SK-N-SH (cell line): ENCODE measurements at regions not wholly inside any gene's neighbourhood (a gene's known extent, or its start where the extent isn't known, plus 50 kb on each side); places are given as distances from the start of the nearest gene placed in this dataset.

ENCODE experiments used
- CTCF ChIA-PET: fragments of 300-600, 350-600 bp; formaldehyde crosslinking; extraction: SDS; loops from one replicate; lab custom pipeline; 2021; lab: Yijun Ruan, JAX
- POLR2A ChIA-PET: fragments of 350-600 bp; sonication (Branson Sonifier 250); formaldehyde crosslinking; extraction: SDS; loops from one replicate; lab custom pipeline; 2020; ENCODE audit warnings: antibody characterized with exemption, inconsistent platforms; lab: Yijun Ruan, JAX
- DNase-seq: peaks from one replicate; pipeline ENCODE4 v3.0.0; 2012
- H2AFZ ChIP-seq: fragments of 200-600 bp; sonication (generic); 2 replicates; pipeline ENCODE4 v1.8.1; 2016; ENCODE audit warnings: antibody characterized with exemption, mild to moderate bottlenecking, low read depth
- H3F3A ChIP-seq: fragments of 200-600 bp; sonication (generic); replicated peaks from 2 replicates; pipeline ENCODE3; 2016; ENCODE audit warnings: antibody characterized with exemption, mild to moderate bottlenecking; ENCODE audit not compliant: insufficient read depth
- H3K27ac ChIP-seq, 2 experiments: fragments of 200-500 bp in 1 of 2; fragments of 200-600 bp in 1 of 2; sonication (Bioruptor generic) in 1 of 2; sonication (generic), shearing (Covaris generic) in 1 of 2; 2 replicates each; pipeline versions ENCODE4 v1.5.1 to v1.6.1; 2014 to 2016; ENCODE audit warnings: low read depth in 2 of 2, inconsistent platforms in 1 of 2, low read length in 1 of 2, mild to moderate bottlenecking in 1 of 2, mixed read lengths in 1 of 2
- H3K27me3 ChIP-seq: fragments of 200-600 bp; sonication (generic), shearing (Covaris generic); 2 replicates; pipeline ENCODE4 v1.6.1; 2016; ENCODE audit warnings: mixed run types; ENCODE audit not compliant: insufficient read depth
- H3K36me3 ChIP-seq, 2 experiments: fragments of 200-500 bp in 1 of 2; fragments of 200-600 bp in 1 of 2; sonication (Bioruptor generic) in 1 of 2; sonication (generic) in 1 of 2; replicated peaks in 1 of 2; 2 replicates each; pipeline versions ENCODE3 to v1.5.1; 2014 to 2016; ENCODE audit warnings: low read length in 1 of 2, mild to moderate bottlenecking in 1 of 2; ENCODE audit not compliant: insufficient read depth in 2 of 2, control insufficient read depth in 1 of 2
- H3K4me1 ChIP-seq, 2 experiments: fragments of 200-500 bp in 1 of 2; fragments of 200-600 bp in 1 of 2; sonication (Bioruptor generic) in 1 of 2; sonication (generic), shearing (Covaris generic) in 1 of 2; 2 replicates each; pipeline versions ENCODE4 v1.5.1 to v1.6.1; 2014 to 2016; ENCODE audit warnings: low read depth in 1 of 2, low read length in 1 of 2, mixed run types in 1 of 2; ENCODE audit not compliant: insufficient read depth in 2 of 2, control insufficient read depth in 1 of 2
- H3K4me2 ChIP-seq: fragments of 200-600 bp; sonication (generic), shearing (Covaris generic); 2 replicates; pipeline ENCODE4 v1.6.1; 2017; ENCODE audit warnings: mixed run types
- H3K4me3 ChIP-seq, 2 experiments: fragments of 200-500 bp in 1 of 2; fragments of 200-600 bp in 1 of 2; sonication (Bioruptor generic) in 1 of 2; sonication (generic), shearing (Covaris generic) in 1 of 2; 2 replicates each; pipeline versions ENCODE4 v1.5.1 to v1.8.1; 2014 to 2016; ENCODE audit warnings: low read depth in 2 of 2, inconsistent platforms in 1 of 2, low read length in 1 of 2, mild to moderate bottlenecking in 1 of 2, mixed read lengths in 1 of 2, moderate library complexity in 1 of 2
- H3K79me2 ChIP-seq: fragments of 200-600 bp; sonication (generic); 2 replicates; pipeline ENCODE4 v1.8.1; 2017; ENCODE audit warnings: mild to moderate bottlenecking; ENCODE audit not compliant: insufficient read depth
- H3K9ac ChIP-seq: fragments of 200-600 bp; sonication (generic); 2 replicates; pipeline ENCODE4 v1.6.1; 2017; ENCODE audit warnings: mixed run types
- H3K9me2 ChIP-seq: fragments of 200-600 bp; sonication (generic); 2 replicates; pipeline ENCODE4 v1.6.1; 2017; ENCODE audit warnings: mixed run types
- H3K9me3 ChIP-seq: fragments of 200-600 bp; sonication (generic); 2 replicates; pipeline ENCODE4 v1.6.1; 2017; ENCODE audit warnings: mixed run types, mild to moderate bottlenecking, moderate library complexity
- H4K20me1 ChIP-seq: fragments of 200-600 bp; sonication (generic); 2 replicates; pipeline ENCODE4 v1.6.1; 2017; ENCODE audit warnings: mild to moderate bottlenecking, mixed run types; ENCODE audit not compliant: insufficient read depth
- CHD2 ChIP-seq: fragments of 150-350 bp; IDR thresholded peaks from 2 replicates; pipeline ENCODE4 v1.6.1; 2018; ENCODE audit warnings: low read length; ENCODE audit not compliant: partially characterized antibody
- ELF1 ChIP-seq: IDR thresholded peaks from 2 replicates; pipeline ENCODE4 v1.4.0; 2012
- EP300 ChIP-seq, 2 experiments: IDR thresholded peaks; 2 replicates each; pipeline versions ENCODE4 v1.4.0 to v1.6.1; 2012; ENCODE audit warnings: borderline replicate concordance in 1 of 2, low read depth in 1 of 2, low read length in 1 of 2
- FOXJ3 ChIP-seq: sonication (generic); formaldehyde crosslinking; IDR thresholded peaks from 2 replicates; pipeline ENCODE4 v1.5.1; 2020; ENCODE audit warnings: mild to moderate bottlenecking, missing genetic modification reagents
- GABPA ChIP-seq: IDR thresholded peaks from 2 replicates; pipeline ENCODE4 v1.4.0; 2012; ENCODE audit warnings: low read depth, mild to moderate bottlenecking
- GATA2 ChIP-seq: sonication (generic); formaldehyde crosslinking; IDR thresholded peaks from 2 replicates; pipeline ENCODE4 v1.5.0; 2020; ENCODE audit warnings: mild to moderate bottlenecking, missing genetic modification reagents
- MEF2A ChIP-seq: IDR thresholded peaks from 2 replicates; pipeline ENCODE4 v1.4.0; 2012; ENCODE audit warnings: low read depth, borderline replicate concordance
- MXI1 ChIP-seq: IDR thresholded peaks from 2 replicates; pipeline ENCODE4 v1.6.1; 2012; ENCODE audit warnings: mild to moderate bottlenecking, low read depth, low read length, improper control_type of control experiment
- NRF1 ChIP-seq: IDR thresholded peaks from 2 replicates; pipeline ENCODE4 v1.6.1; 2012; ENCODE audit warnings: low read depth, mild to moderate bottlenecking, low read length
- POLR2AphosphoS5 ChIP-seq: IDR thresholded peaks from 2 replicates; pipeline ENCODE4 v1.6.1; 2012; ENCODE audit warnings: low read depth, low read length
- RCOR1 ChIP-seq: fragments of 150-350 bp; IDR thresholded peaks from 2 replicates; pipeline ENCODE4 v1.6.1; 2017; ENCODE audit warnings: antibody characterized with exemption, low read length
- RFX5 ChIP-seq: IDR thresholded peaks from 2 replicates; pipeline ENCODE4 v1.6.1; 2012; ENCODE audit warnings: mild to moderate bottlenecking, improper control_type of control experiment, low read length
- RXRA ChIP-seq: IDR thresholded peaks from 2 replicates; pipeline ENCODE4 v1.4.0; 2012; ENCODE audit warnings: low read depth, mild to moderate bottlenecking, borderline replicate concordance
- SIN3A ChIP-seq: IDR thresholded peaks from 2 replicates; pipeline ENCODE4 v1.6.1; 2012; ENCODE audit warnings: low read depth, mild to moderate bottlenecking, low read length, moderate library complexity, borderline replicate concordance
- TAF1 ChIP-seq: IDR thresholded peaks from 2 replicates; pipeline ENCODE4 v1.6.1; 2012; ENCODE audit warnings: low read depth, mild to moderate bottlenecking, low read length, moderate library complexity, borderline replicate concordance
- WGBS: methylation state at CpG from one replicate; pipeline ENCODE4 v1.1.6; 2017; ENCODE audit warnings: low lambda C conversion rate; 5-methylcytosine and 5-hydroxymethylcytosine counted together
- TF ChIP-seq, protein P1 (sequence below): IDR thresholded peaks from 2 replicates; pipeline ENCODE4 v1.4.0; 2012; ENCODE audit warnings: low read depth, borderline replicate concordance
- TF ChIP-seq, protein P2 (sequence below): IDR thresholded peaks from 2 replicates; pipeline ENCODE4; 2012
- TF ChIP-seq, protein P3 (sequence below): IDR thresholded peaks from 2 replicates; pipeline ENCODE4 v1.4.0; 2012; ENCODE audit warnings: low read depth
- TF ChIP-seq, protein P4 (sequence below): fragments of 150-350 bp; IDR thresholded peaks from 2 replicates; pipeline ENCODE4 v1.6.1; 2016; ENCODE audit warnings: mild to moderate bottlenecking, low read depth, low read length
- TF ChIP-seq, protein P5 (sequence below): fragments of 200-600 bp; sonication (generic); IDR thresholded peaks from 2 replicates; pipeline ENCODE4 v1.6.1; 2017; ENCODE audit warnings: antibody characterized with exemption, mild to moderate bottlenecking, moderate library complexity

DNA sequence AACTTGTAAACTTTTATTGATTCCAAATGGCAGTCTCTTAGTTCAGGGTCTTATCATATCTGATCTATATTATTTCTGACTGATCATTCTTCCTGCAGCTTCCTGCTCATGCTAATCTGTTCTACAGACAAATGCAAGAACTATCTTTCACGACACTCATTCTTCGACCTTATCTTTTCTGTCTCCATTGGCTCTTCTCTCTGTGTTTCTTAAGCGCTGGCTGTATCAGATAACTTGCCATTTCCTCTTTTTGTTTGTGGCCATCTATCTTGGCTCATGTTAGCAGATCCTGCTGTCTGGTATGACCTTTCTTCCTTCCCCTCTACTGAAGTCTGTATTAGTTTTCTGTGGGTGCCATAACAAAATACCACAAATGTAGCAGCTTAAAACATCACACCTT is 230.5 kb upstream of the PUDP start:
- Histone ChIP-seq H2AFZ (no peak overlapping the region), H3K79me2 (no peaks in the 10 kb centered on the region), H3K9ac (no peak overlapping the region), H3K9me3 (no peaks in the 10 kb centered on the region), H3K27me3 (no peaks in the 10 kb centered on the region), H3K4me2 (no peak overlapping the region), H3K27ac (no peak overlapping the region), H3K9me2 (no peaks in the 10 kb centered on the region), H3K36me3 (no peaks in the 10 kb centered on the region), H3K4me1 (no peaks in the 10 kb centered on the region), H4K20me1 (no peaks in the 10 kb centered on the region), H3F3A (no peaks in the 10 kb centered on the region), H3K4me3 (no peak overlapping the region)
- CTCF ChIA-PET: no interaction called here
- TF ChIP-seq NRF1: no peak
- TF ChIP-seq TAF1: no peak
- TF ChIP-seq EP300 (IDR thresholded peaks at IDR 0.05; ENCODE audit: borderline replicate concordance in 1 of 2, low read depth in 1 of 2, low read length in 1 of 2): no peak
- DNase-seq: no peak
- WGBS: 11% methylated on average over 3 of the region's 3 CpGs
- POLR2A ChIA-PET: no interaction called here

DNA sequence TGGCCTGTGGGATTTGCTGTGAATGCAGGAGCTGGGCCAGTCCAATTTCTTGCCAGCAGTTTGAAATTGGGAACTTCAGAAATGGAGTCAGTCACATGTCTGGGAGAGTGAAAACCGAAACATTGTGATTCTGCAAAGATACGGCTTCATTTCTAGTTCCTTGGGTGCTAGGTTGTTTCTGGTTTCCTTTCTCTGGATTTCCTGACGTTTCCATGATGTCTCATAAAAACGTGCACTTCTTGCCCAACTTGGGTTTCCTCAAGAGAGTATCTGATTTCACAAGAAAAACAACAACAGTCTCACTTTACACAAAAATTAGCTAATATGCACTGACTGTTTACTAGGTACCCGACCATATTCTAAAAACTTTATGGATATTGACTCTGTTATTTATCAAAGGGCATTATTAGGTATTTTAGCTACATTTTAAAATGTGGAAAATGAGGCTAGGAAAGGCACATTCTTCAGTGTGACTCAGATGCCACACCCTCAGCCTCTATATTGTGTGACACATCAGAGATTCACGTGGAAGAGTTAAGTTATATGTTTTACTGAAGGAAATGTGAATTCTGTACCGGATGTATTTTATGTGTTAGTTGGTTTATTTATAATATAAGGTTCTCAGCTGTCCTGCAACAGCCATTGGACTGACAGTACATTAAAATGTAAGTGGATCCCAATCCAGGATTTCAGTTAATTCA is 225.0 kb upstream of the PUDP start:
- no peaks in the 10 kb centered on the region for H4K20me1 ChIP-seq
- H3K9me2 ChIP-seq: no peaks in the 10 kb centered on the region
- H3F3A ChIP-seq: no peaks in the 10 kb centered on the region
- ChIA-PET POLR2A (no interaction called here), CTCF (interaction anchor here (0.8 kb wide), 1 partner anchor 9 kb away, joined by 4 read pairs; no protein-coding TSS in a partner anchor)
- H2AFZ ChIP-seq: no peak overlapping the region
- H3K4me3 ChIP-seq: no peak overlapping the region
- no peaks in the 10 kb centered on the region for H3K27me3 ChIP-seq
- no peak overlapping the region for H3K9ac ChIP-seq
- no peaks in the 10 kb centered on the region for H3K36me3 ChIP-seq
- H3K4me2 ChIP-seq: no peak overlapping the region
- no peak overlapping the region for H3K27ac ChIP-seq
- no peaks in the 10 kb centered on the region for H3K9me3 ChIP-seq
- WGBS: 11% methylated on average over 7 of the region's 7 CpGs
- no peak for DNase-seq
- no peaks in the 10 kb centered on the region for H3K4me1 ChIP-seq
- H3K79me2 ChIP-seq: no peaks in the 10 kb centered on the region
- TF ChIP-seq GATA2 (CRISPR knock-in tag): no peak
- TF ChIP-seq CHD2: no peak
- TF ChIP-seq, protein P1, sequence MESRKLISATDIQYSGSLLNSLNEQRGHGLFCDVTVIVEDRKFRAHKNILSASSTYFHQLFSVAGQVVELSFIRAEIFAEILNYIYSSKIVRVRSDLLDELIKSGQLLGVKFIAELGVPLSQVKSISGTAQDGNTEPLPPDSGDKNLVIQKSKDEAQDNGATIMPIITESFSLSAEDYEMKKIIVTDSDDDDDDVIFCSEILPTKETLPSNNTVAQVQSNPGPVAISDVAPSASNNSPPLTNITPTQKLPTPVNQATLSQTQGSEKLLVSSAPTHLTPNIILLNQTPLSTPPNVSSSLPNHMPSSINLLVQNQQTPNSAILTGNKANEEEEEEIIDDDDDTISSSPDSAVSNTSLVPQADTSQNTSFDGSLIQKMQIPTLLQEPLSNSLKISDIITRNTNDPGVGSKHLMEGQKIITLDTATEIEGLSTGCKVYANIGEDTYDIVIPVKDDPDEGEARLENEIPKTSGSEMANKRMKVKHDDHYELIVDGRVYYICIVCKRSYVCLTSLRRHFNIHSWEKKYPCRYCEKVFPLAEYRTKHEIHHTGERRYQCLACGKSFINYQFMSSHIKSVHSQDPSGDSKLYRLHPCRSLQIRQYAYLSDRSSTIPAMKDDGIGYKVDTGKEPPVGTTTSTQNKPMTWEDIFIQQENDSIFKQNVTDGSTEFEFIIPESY: no peak
- TF ChIP-seq SIN3A: no peak
- no peak for TF ChIP-seq RCOR1
- TF ChIP-seq MXI1: no peak
- TF ChIP-seq, protein P2, sequence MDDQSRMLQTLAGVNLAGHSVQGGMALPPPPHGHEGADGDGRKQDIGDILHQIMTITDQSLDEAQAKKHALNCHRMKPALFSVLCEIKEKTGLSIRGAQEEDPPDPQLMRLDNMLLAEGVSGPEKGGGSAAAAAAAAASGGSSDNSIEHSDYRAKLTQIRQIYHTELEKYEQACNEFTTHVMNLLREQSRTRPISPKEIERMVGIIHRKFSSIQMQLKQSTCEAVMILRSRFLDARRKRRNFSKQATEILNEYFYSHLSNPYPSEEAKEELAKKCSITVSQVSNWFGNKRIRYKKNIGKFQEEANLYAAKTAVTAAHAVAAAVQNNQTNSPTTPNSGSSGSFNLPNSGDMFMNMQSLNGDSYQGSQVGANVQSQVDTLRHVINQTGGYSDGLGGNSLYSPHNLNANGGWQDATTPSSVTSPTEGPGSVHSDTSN: no peak
- TF ChIP-seq TAF1: no peak
- no peak for TF ChIP-seq NRF1
- TF ChIP-seq, protein P3, sequence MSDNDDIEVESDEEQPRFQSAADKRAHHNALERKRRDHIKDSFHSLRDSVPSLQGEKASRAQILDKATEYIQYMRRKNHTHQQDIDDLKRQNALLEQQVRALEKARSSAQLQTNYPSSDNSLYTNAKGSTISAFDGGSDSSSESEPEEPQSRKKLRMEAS: no peak
- TF ChIP-seq, protein P4, sequence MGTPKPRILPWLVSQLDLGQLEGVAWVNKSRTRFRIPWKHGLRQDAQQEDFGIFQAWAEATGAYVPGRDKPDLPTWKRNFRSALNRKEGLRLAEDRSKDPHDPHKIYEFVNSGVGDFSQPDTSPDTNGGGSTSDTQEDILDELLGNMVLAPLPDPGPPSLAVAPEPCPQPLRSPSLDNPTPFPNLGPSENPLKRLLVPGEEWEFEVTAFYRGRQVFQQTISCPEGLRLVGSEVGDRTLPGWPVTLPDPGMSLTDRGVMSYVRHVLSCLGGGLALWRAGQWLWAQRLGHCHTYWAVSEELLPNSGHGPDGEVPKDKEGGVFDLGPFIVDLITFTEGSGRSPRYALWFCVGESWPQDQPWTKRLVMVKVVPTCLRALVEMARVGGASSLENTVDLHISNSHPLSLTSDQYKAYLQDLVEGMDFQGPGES: no peak
- TF ChIP-seq RFX5: no peak
- no peak for TF ChIP-seq FOXJ3 (CRISPR knock-in tag)
- TF ChIP-seq, protein P5, sequence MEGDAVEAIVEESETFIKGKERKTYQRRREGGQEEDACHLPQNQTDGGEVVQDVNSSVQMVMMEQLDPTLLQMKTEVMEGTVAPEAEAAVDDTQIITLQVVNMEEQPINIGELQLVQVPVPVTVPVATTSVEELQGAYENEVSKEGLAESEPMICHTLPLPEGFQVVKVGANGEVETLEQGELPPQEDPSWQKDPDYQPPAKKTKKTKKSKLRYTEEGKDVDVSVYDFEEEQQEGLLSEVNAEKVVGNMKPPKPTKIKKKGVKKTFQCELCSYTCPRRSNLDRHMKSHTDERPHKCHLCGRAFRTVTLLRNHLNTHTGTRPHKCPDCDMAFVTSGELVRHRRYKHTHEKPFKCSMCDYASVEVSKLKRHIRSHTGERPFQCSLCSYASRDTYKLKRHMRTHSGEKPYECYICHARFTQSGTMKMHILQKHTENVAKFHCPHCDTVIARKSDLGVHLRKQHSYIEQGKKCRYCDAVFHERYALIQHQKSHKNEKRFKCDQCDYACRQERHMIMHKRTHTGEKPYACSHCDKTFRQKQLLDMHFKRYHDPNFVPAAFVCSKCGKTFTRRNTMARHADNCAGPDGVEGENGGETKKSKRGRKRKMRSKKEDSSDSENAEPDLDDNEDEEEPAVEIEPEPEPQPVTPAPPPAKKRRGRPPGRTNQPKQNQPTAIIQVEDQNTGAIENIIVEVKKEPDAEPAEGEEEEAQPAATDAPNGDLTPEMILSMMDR: no peak
- TF ChIP-seq RXRA: no peak
- TF ChIP-seq POLR2AphosphoS5: no peak
- TF ChIP-seq GABPA: no peak
- TF ChIP-seq ELF1: no peak
- no peak for TF ChIP-seq MEF2A
